Endothelial cell of umbilical vein (primary cell): ENCODE measurements at regions not wholly inside any gene's neighbourhood (a gene's known extent, or its start where the extent isn't known, plus 50 kb on each side); places are given as distances from the start of the nearest gene placed in this dataset.

Experiments used
- BruUV-seq: library from RNA; stranded (reverse); fragments of 400-500 nt; replicated peaks from 2 replicates; lab custom pipeline; 2021; lab: Mats Ljungman, UMichigan
- CTCF ChIA-PET: fragments of 300-600, 350-600 bp; sonication (Branson Sonifier 250); formaldehyde crosslinking; loops from one replicate; lab custom pipeline; 2021; ENCODE audit warnings: antibody characterized with exemption, inconsistent platforms; lab: Charles Lee
- POLR2A ChIA-PET: fragments of 300-600, 350-600 bp; sonication (Branson Sonifier 250); formaldehyde crosslinking; loops from one replicate; lab custom pipeline; 2021; ENCODE audit warnings: antibody characterized with exemption, inconsistent platforms; lab: Charles Lee
- DNase-seq: peaks from one replicate; pipeline ENCODE4 v3.0.0-alpha.2; 2011; ENCODE audit warnings: low read depth, low spot score
- FAIRE-seq: peaks from 2 replicates; lab custom pipeline; 2011; peaks lifted over from hg19 to GRCh38; lab: Jason Lieb, UNC
- H2AFZ ChIP-seq: 2 replicates; pipeline ENCODE4 v1.6.0; 2012; ENCODE audit warnings: low read depth, low read length, control low read depth, inconsistent platforms
- H3K27ac ChIP-seq: 2 replicates; pipeline ENCODE4 v1.5.1; 2011; ENCODE audit warnings: low read depth, mild to moderate bottlenecking, control low read depth, low read length, moderate library complexity; ENCODE audit not compliant: insufficient read depth
- H3K27me3 ChIP-seq, 2 experiments: 2 replicates each; pipeline versions ENCODE4 v1.6.0 to v1.6.1; 2011; ENCODE audit warnings: low read length in 2 of 2, mixed read lengths in 1 of 2; ENCODE audit not compliant: control insufficient read depth in 2 of 2, insufficient read depth in 2 of 2
- H3K36me3 ChIP-seq, 2 experiments: 2 replicates in 1 of 2; 3 replicates in 1 of 2; pipeline ENCODE4 v1.5.1; 2011; ENCODE audit warnings: low read length in 2 of 2, mild to moderate bottlenecking in 1 of 2, moderate library complexity in 1 of 2; ENCODE audit not compliant: control insufficient read depth in 2 of 2, insufficient read depth in 2 of 2; ENCODE audit errors: extremely low read depth in 1 of 2
- H3K4me1 ChIP-seq: 3 replicates; pipeline ENCODE4 v1.5.1; 2011; ENCODE audit warnings: mild to moderate bottlenecking, low read length; ENCODE audit not compliant: control insufficient read depth, insufficient read depth; ENCODE audit errors: extremely low read depth
- H3K4me2 ChIP-seq: 2 replicates; pipeline ENCODE4 v1.6.1; 2011; ENCODE audit warnings: low read length, control low read depth, mixed read lengths; ENCODE audit not compliant: insufficient read depth
- H3K4me3 ChIP-seq, 3 experiments: fragments of 200-600 bp in 1 of 3; sonication (generic), shearing (Covaris generic) in 1 of 3; replicated peaks in 1 of 3; 2 replicates each; pipeline ENCODE4 v1.5.1; 2011 to 2016; ENCODE audit warnings: control low read depth in 3 of 3, low read length in 3 of 3, mild to moderate bottlenecking in 2 of 3, inconsistent platforms in 1 of 3, low read depth in 1 of 3, moderate library complexity in 1 of 3; ENCODE audit not compliant: insufficient read depth in 1 of 3
- H3K79me2 ChIP-seq: 2 replicates; pipeline ENCODE4 v1.6.0; 2012; ENCODE audit warnings: low read length, inconsistent platforms; ENCODE audit not compliant: control insufficient read depth, insufficient read depth
- H3K9ac ChIP-seq: replicated peaks from 2 replicates; pipeline ENCODE3; 2011; ENCODE audit warnings: low read length, control low read depth; ENCODE audit not compliant: insufficient read depth; ENCODE audit errors: extremely low read depth
- H3K9me1 ChIP-seq: replicated peaks from 3 replicates; pipeline ENCODE4 v1.6.0; 2011; ENCODE audit warnings: mild to moderate bottlenecking, low read length; ENCODE audit not compliant: control insufficient read depth, insufficient read depth; ENCODE audit errors: extremely low read depth
- H3K9me3 ChIP-seq: replicated peaks from 2 replicates; pipeline ENCODE4 v1.5.1; 2012; ENCODE audit warnings: low read length, inconsistent platforms; ENCODE audit not compliant: control insufficient read depth, insufficient read depth
- H4K20me1 ChIP-seq: replicated peaks from 2 replicates; pipeline ENCODE3; 2011; ENCODE audit warnings: mild to moderate bottlenecking, low read length; ENCODE audit not compliant: control insufficient read depth, insufficient read depth; ENCODE audit errors: extremely low read depth
- CTCF ChIP-seq, 2 donors: IDR thresholded peaks; 1 replicate in 1 of 2; 2 replicates in 1 of 2; pipeline ENCODE4 v1.5.1; 2011; ENCODE audit warnings: low read length in 2 of 2, mild to moderate bottlenecking in 2 of 2, moderate library complexity in 2 of 2, control low read depth in 1 of 2, inconsistent platforms in 1 of 2, low read depth in 1 of 2; ENCODE audit not compliant: insufficient read depth in 1 of 2; ENCODE audit errors: extremely low read depth in 1 of 2
- EZH2 ChIP-seq: IDR thresholded peaks from 2 replicates; pipeline ENCODE4 v1.6.1; 2012; ENCODE audit warnings: borderline replicate concordance, low read depth, mild to moderate bottlenecking, moderate library complexity, low read length, inconsistent platforms; ENCODE audit not compliant: severe bottlenecking
- FOS ChIP-seq: IDR thresholded peaks from 2 replicates; pipeline ENCODE4 v1.6.1; 2011; ENCODE audit warnings: mild to moderate bottlenecking, low read length, moderate library complexity, borderline replicate concordance; ENCODE audit not compliant: insufficient read depth
- GATA2 ChIP-seq: IDR thresholded peaks from 2 replicates; pipeline ENCODE4 v1.7.0; 2011; ENCODE audit warnings: low read depth, mild to moderate bottlenecking, moderate library complexity, mixed read lengths, low read length; ENCODE audit not compliant: insufficient read length, insufficient read depth
- JUN ChIP-seq: IDR thresholded peaks from 2 replicates; pipeline ENCODE4 v1.6.1; 2011; ENCODE audit warnings: borderline replicate concordance, low read depth; ENCODE audit not compliant: insufficient read length, insufficient read depth
- MYC ChIP-seq: IDR thresholded peaks from one replicate; pipeline ENCODE4 v1.6.1; 2011; ENCODE audit warnings: mild to moderate bottlenecking, low read depth, low read length
- POLR2A ChIP-seq: IDR thresholded peaks from 2 replicates; pipeline ENCODE4 v1.6.1; 2012; ENCODE audit warnings: low read depth, mild to moderate bottlenecking, control low read depth, low read length
- POLR2AphosphoS5 ChIP-seq: IDR thresholded peaks from 2 replicates; pipeline ENCODE4 v1.6.1; 2012; ENCODE audit warnings: low read depth, mild to moderate bottlenecking, control low read depth, low read length, moderate library complexity; ENCODE audit not compliant: insufficient read depth
- dilution Hi-C: fragments of 300-500 bp; cut with MboI; formaldehyde crosslinking; loops from one replicate; pipeline ENCODE4 v1.15.0; 2019; ENCODE audit warnings: low sequenced_read_pairs; ENCODE audit not compliant: extremely low pct_ligation_motif_present
- intact Hi-C: fragments of 100-400 bp; cut with micrococcal nuclease; formaldehyde crosslinking; loops from one replicate; pipeline ENCODE4 v1.10.0; 2022
- TF ChIP-seq, protein P1 (sequence below): IDR thresholded peaks from 2 replicates; pipeline ENCODE4 v1.6.1; 2011; ENCODE audit not compliant: insufficient read depth, insufficient read length

DNA sequence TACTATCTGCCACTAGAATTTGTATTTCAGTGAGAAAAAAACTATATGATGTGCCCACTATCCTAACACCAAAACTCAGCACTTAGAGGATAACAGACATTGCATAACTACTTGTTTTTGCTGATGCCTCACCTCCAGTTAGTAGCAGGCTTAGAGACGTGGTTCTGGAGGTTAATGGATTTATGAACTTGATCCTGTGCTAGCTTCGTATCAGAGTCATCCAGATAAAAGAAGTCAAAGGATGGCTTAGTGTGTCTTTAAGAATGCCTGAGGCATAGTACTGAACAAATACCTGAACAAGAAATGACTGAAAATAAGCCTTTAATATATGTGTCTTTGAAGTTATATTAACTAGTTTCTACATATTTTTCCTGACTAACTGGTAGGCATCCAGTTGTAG lies 414.9 kb upstream of the PTCHD4 start:
- intact Hi-C loops = no loop called here
- no peaks in the 10 kb centered on the region for H3K9me1 ChIP-seq
- no peak for TF ChIP-seq EZH2
- TF ChIP-seq FOS = no peak
- TF ChIP-seq CTCF (IDR thresholded peaks at IDR 0.05; ENCODE audit: extremely low read depth in 1 of 2, insufficient read depth in 1 of 2, low read depth in 1 of 2, low read length in 2 of 2) = no peak
- TF ChIP-seq POLR2A = no peak
- TF ChIP-seq MYC = no peak
- no peak for TF ChIP-seq JUN
- TF ChIP-seq GATA2 = no peak
- TF ChIP-seq, protein P1, sequence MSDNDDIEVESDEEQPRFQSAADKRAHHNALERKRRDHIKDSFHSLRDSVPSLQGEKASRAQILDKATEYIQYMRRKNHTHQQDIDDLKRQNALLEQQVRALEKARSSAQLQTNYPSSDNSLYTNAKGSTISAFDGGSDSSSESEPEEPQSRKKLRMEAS = no peak
- TF ChIP-seq POLR2AphosphoS5 = no peak
- H3K4me2 ChIP-seq = no peak overlapping the region
- H4K20me1 ChIP-seq = no peaks in the 10 kb centered on the region
- CTCF ChIA-PET = interaction anchor here (1.1 kb wide), 1 partner anchor 88 kb away, joined by 3 read pairs; no protein-coding TSS in a partner anchor
- no peak overlapping the region for H3K9ac ChIP-seq
- no peaks in the 10 kb centered on the region for H3K9me3 ChIP-seq
- BruUV-seq = no TSS peak
- FAIRE-seq = no peak
- H3K36me3 ChIP-seq = no peaks in the 10 kb centered on the region
- no peaks in the 10 kb centered on the region for H3K27me3 ChIP-seq
- H3K4me1 ChIP-seq = no peaks in the 10 kb centered on the region
- dilution Hi-C loops = no loop called here
- no peaks in the 10 kb centered on the region for H3K79me2 ChIP-seq
- H3K27ac ChIP-seq = no peak overlapping the region
- no peak for DNase-seq
- no peak overlapping the region for H2AFZ ChIP-seq
- POLR2A ChIA-PET = no interaction called here
- H3K4me3 ChIP-seq = no peak overlapping the region
